LNCaP clone FGC (cell line): ENCODE measurements at regions not wholly inside any gene's neighbourhood (a gene's known extent, or its start where the extent isn't known, plus 50 kb on each side); places are given as distances from the start of the nearest gene placed in this dataset.

ENCODE experiments used
- DNase-seq: peaks from one replicate; pipeline ENCODE4 v3.0.0-alpha.2; 2011; ENCODE audit warnings: low read depth
- H3K4me3 ChIP-seq: 2 replicates; pipeline ENCODE4 v1.5.1; 2011; ENCODE audit warnings: mild to moderate bottlenecking, low read depth, low read length, control low read depth
- TF ChIP-seq, protein P1 (sequence below): IDR thresholded peaks from 2 replicates; pipeline ENCODE4 v1.5.1; 2012; ENCODE audit warnings: mild to moderate bottlenecking; ENCODE audit not compliant: control insufficient read depth, insufficient read depth; ENCODE audit errors: extremely low read depth

GRCh38 chr12:19849208-19849607, 409.9 kb downstream of the AEBP2 start:
- TF ChIP-seq, protein P1, sequence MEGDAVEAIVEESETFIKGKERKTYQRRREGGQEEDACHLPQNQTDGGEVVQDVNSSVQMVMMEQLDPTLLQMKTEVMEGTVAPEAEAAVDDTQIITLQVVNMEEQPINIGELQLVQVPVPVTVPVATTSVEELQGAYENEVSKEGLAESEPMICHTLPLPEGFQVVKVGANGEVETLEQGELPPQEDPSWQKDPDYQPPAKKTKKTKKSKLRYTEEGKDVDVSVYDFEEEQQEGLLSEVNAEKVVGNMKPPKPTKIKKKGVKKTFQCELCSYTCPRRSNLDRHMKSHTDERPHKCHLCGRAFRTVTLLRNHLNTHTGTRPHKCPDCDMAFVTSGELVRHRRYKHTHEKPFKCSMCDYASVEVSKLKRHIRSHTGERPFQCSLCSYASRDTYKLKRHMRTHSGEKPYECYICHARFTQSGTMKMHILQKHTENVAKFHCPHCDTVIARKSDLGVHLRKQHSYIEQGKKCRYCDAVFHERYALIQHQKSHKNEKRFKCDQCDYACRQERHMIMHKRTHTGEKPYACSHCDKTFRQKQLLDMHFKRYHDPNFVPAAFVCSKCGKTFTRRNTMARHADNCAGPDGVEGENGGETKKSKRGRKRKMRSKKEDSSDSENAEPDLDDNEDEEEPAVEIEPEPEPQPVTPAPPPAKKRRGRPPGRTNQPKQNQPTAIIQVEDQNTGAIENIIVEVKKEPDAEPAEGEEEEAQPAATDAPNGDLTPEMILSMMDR = no peak
- H3K4me3 ChIP-seq = no peak overlapping the region
- no peak for DNase-seq

- DNase-seq = no peak
- no peak overlapping the region for H3K4me3 ChIP-seq
- TF ChIP-seq, protein P1 = no peak
These were observed 411.2 kb downstream of the AEBP2 start for GRCh38 chr12:19850346-19851065.

DNA sequence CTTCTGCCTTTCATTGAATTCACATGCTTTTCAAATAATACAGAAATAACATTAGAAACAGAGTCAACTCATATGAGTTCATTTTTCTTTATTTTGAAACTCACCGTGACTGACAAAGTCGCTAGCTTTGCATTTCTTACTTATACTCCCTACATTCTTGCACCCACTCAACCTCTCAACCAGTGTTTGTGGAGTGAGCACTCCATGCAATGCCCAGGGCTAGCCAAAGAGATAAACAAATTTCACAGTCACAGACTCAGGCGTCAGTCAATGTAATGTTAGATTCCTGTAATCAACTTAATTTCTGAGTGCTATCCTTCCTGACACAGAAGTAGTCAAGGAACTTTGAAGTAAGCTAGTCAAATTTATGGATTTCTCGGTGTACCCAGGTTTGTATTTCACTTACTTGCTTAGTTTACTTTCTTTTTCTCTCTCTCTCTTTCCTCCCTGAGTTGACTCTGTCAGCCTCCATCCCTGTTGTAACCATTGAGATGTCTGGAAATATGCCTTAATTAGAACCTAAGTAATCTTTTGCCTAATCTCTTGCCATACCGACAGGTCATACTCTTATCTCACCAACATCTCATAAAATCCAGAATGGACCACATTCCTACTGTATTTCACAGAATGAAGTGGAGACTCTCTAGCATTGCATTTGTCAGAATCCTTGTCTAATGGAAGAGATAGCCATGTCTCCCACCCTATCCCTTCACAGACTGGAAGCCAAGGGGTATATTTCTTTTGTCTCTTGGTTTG, 413.0 kb downstream of the AEBP2 start:
- TF ChIP-seq, protein P1 = no peak
- H3K4me3 ChIP-seq = no peak overlapping the region
- DNase-seq = no peak

DNA sequence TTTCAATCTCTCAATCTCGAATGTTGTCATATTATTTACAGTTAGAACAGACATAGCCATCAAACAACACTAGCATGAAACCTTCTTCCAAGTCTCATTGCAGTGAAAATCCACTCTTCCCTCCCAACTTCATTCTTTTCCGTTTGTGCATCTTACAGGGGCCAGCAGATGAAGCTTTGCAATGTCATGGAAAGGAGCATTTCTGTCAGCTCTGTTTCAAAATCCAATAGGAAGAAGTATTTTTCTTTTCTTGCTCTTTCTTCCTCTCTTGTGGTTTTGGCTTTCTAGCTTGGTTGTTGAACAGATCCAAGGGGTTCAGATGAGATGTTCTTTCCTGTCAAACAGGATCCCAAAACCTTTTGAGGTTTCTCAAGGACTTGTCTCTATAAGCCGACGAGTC, 416.6 kb downstream of the AEBP2 start:
- TF ChIP-seq, protein P1 = no peak

DNA sequence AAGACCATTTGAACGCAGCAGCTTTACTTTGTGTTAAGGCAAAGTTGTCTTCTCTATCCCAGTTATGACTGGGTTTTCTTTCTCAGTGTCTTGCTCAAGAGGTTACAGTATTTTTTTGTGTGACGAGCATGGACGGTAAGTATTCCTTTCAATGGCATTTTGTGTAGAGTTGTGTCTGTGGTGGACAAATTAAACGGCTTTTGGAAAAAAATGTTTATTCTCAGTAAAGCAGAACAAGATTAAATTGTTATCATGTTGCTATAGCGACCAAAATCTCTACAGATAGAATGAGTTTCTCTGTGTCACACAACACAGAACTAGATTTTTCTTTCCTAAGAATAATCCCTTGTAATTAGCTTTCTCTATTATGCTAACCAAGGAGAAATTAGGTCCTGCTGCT, 417.1 kb downstream of the AEBP2 start:
- TF ChIP-seq, protein P1 = no peak
- H3K4me3 ChIP-seq = no peak overlapping the region
- no peak for DNase-seq

More for the DNA sequence above, 416.6 kb downstream of the AEBP2 start:
- H3K4me3 ChIP-seq = no peak overlapping the region
- DNase-seq = no peak

DNA sequence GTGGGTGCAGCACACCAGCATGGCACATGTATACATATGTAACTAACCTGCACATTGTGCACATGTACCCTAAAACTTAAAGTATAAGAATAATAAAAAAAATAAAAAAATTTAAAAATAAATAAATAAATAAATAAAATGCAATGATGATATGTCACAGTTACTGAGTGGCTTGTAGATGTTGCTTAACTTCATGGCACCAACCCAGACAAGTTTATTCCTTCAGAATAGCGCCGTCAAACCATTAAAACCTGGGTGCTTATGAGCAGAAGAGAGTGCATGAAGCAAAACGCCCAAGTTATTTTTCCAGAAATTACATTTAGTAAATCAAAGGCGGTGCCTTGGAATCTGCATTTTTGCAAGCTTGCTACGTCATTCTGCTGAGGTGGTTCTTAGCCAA, 417.9 kb downstream of the AEBP2 start:
- TF ChIP-seq, protein P1 = no peak
- DNase-seq = no peak
- no peak overlapping the region for H3K4me3 ChIP-seq
